Common myeloid progenitor, CD34-positive (primary cell): ENCODE measurements at regions not wholly inside any gene's neighbourhood (a gene's known extent, or its start where the extent isn't known, plus 50 kb on each side); places are given as distances from the start of the nearest gene placed in this dataset.

ENCODE experiments used
- CTCF ChIA-PET: fragments of 350-600 bp; sonication (Branson Sonifier 250); formaldehyde crosslinking; loops from one replicate; lab custom pipeline; 2021; ENCODE audit warnings: antibody characterized with exemption; lab: Charles Lee
- POLR2A ChIA-PET: fragments of 350-600 bp; sonication (Branson Sonifier 250); formaldehyde crosslinking; loops from one replicate; lab custom pipeline; 2021; ENCODE audit warnings: antibody characterized with exemption; lab: Charles Lee
- DNase-seq, 3 donors: peaks; one replicate each; pipeline versions ENCODE4 v3.0.0 to v3.0.0-alpha.2; 2013
- H3K27ac ChIP-seq, 2 experiments: 1 replicate in 1 of 2; 2 replicates in 1 of 2; pipeline ENCODE4 v1.7.0; 2013; ENCODE audit warnings: inconsistent platforms in 2 of 2, low read length in 2 of 2, mild to moderate bottlenecking in 2 of 2, low read depth in 1 of 2, moderate library complexity in 1 of 2; ENCODE audit not compliant: severe bottlenecking in 2 of 2, insufficient read depth in 1 of 2, poor library complexity in 1 of 2
- H3K27me3 ChIP-seq, 5 experiments: replicated peaks in 2 of 5; 1 replicate in 3 of 5; 2 replicates in 2 of 5; pipeline versions ENCODE4 v1.6.1 to v1.7.0; 2013; ENCODE audit warnings: low read length in 4 of 5, mild to moderate bottlenecking in 2 of 5, moderate library complexity in 2 of 5, inconsistent platforms in 1 of 5; ENCODE audit not compliant: insufficient read depth in 5 of 5, control insufficient read depth in 4 of 5
- H3K36me3 ChIP-seq, 4 experiments: 1 replicate in 2 of 4; 2 replicates in 2 of 4; pipeline versions ENCODE4 v1.6.1 to v1.7.0; 2013; ENCODE audit warnings: low read length in 3 of 4, control low read depth in 1 of 4, mild to moderate bottlenecking in 1 of 4; ENCODE audit not compliant: control insufficient read depth in 4 of 4, insufficient read depth in 4 of 4
- H3K4me1 ChIP-seq, 4 experiments: 1 replicate in 3 of 4; 2 replicates in 1 of 4; pipeline versions ENCODE4 v1.6.1 to v1.7.1; 2013; ENCODE audit warnings: low read length in 3 of 4, mild to moderate bottlenecking in 3 of 4, control low read depth in 1 of 4, inconsistent platforms in 1 of 4, moderate library complexity in 1 of 4; ENCODE audit not compliant: control insufficient read depth in 4 of 4, insufficient read depth in 4 of 4; ENCODE audit errors: control extremely low read depth in 1 of 4
- H3K4me3 ChIP-seq, 7 experiments: 1 replicate in 4 of 7; 2 replicates in 3 of 7; pipeline versions ENCODE4 v1.5.1 to v1.7.0; 2013; ENCODE audit warnings: mild to moderate bottlenecking in 7 of 7, low read length in 6 of 7, moderate library complexity in 6 of 7, inconsistent platforms in 2 of 7, low read depth in 2 of 7, control low read depth in 1 of 7; ENCODE audit not compliant: insufficient read depth in 4 of 7, control insufficient read depth in 1 of 7; ENCODE audit errors: extremely low read depth in 1 of 7
- H3K9me3 ChIP-seq, 5 experiments: 1 replicate in 4 of 5; 2 replicates in 1 of 5; pipeline versions ENCODE4 v1.6.1 to v1.7.1; 2013; ENCODE audit warnings: low read length in 4 of 5, mild to moderate bottlenecking in 2 of 5, inconsistent platforms in 1 of 5, low read depth in 1 of 5, moderate library complexity in 1 of 5; ENCODE audit not compliant: control insufficient read depth in 4 of 5, insufficient read depth in 2 of 5; ENCODE audit errors: control extremely low read depth in 1 of 5
- WGBS: methylation state at CpG from one replicate; pipeline ENCODE4 v1.1.5; 2013; ENCODE audit not compliant: insufficient coverage; 5-methylcytosine and 5-hydroxymethylcytosine counted together

GRCh38 chr4:124201636-124202035, 510.9 kb downstream of the ANKRD50 start:
- ChIA-PET CTCF (no interaction called here), POLR2A (no interaction called here)
- Histone ChIP-seq H3K27ac (no peak overlapping the region), H3K9me3 (no peaks in the 10 kb centered on the region), H3K4me1 (peaks cover 0 to 2% (median 0%) of the 10 kb centered on the region in 4 experiments), H3K4me3 (no peak overlapping the region), H3K36me3 (no peaks in the 10 kb centered on the region), H3K27me3 (no peaks in the 10 kb centered on the region)
- 100% methylated on average over 1 of the region's 1 CpG for WGBS
- DNase-seq: no peak

DNA sequence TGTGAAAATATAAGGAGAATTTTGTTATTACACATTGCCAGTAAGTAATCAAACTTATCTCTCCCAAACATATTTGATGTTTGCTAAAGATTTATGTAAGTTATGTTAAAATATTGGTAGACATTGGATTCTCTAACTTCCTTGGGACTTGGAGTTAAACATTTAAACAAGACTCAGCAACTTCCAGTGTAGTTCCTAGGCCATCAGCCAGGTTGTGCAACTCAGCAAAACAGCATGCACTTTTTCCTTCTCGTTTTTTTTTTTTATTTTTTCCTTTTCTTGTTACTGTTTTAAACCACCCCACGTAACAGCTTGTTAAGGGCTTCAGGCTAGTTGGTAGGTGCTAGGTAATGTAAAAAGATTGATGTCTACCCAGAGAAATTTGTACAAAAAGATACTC, 510.4 kb downstream of the ANKRD50 start:
- peak; percentile 8 to 30 (median 16) for DNase-seq
- H3K4me1 ChIP-seq: peaks cover 0 to 2% (median 0%) of the 10 kb centered on the region in 4 experiments
- ChIA-PET POLR2A (no interaction called here), CTCF (no interaction called here)
- no peaks in the 10 kb centered on the region for H3K36me3 ChIP-seq
- no CpG with 5 or more reads among the region's 2 CpGs for WGBS
- H3K4me3 ChIP-seq: no peak overlapping the region
- H3K27me3 ChIP-seq: no peaks in the 10 kb centered on the region
- no peak overlapping the region for H3K27ac ChIP-seq
- H3K9me3 ChIP-seq: no peaks in the 10 kb centered on the region

DNA sequence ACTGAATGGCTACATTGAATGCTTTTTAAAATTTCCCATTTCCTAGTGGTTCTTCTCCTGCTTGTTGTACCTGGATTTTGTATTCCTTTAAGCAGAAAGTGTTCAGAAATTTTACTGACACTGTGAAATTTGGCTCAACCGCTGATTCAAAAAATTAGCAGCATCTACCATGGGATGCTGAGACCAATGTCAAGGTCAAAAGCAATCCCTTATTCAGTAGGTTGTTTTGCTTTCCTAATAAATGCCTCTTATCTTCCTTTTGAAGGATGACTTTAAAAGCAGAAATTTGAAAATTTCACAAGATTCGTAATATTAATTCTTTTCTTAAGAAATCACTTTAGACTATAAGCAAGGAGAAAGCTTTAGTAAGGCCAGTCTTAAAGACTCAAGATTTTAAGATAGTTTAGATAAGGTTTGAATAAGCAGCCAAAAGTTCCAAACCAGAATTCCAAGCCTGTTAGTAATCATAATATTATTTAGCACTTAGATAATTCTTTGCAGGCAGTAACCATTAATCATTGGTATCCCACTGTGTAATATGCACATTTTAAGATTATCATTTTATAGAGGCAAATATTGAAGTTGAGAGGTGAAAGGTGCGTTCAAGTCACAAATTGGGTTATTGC, 508.8 kb downstream of the ANKRD50 start:
- 100% methylated on average over 1 of the region's 3 CpGs for WGBS
- Histone ChIP-seq H3K27ac (no peak overlapping the region), H3K27me3 (no peaks in the 10 kb centered on the region), H3K36me3 (no peaks in the 10 kb centered on the region), H3K9me3 (no peaks in the 10 kb centered on the region), H3K4me1 (peaks cover 0 to 2% (median 0%) of the 10 kb centered on the region in 4 experiments), H3K4me3 (no peak overlapping the region)
- DNase-seq: no peak
- ChIA-PET POLR2A (no interaction called here), CTCF (no interaction called here)

DNA sequence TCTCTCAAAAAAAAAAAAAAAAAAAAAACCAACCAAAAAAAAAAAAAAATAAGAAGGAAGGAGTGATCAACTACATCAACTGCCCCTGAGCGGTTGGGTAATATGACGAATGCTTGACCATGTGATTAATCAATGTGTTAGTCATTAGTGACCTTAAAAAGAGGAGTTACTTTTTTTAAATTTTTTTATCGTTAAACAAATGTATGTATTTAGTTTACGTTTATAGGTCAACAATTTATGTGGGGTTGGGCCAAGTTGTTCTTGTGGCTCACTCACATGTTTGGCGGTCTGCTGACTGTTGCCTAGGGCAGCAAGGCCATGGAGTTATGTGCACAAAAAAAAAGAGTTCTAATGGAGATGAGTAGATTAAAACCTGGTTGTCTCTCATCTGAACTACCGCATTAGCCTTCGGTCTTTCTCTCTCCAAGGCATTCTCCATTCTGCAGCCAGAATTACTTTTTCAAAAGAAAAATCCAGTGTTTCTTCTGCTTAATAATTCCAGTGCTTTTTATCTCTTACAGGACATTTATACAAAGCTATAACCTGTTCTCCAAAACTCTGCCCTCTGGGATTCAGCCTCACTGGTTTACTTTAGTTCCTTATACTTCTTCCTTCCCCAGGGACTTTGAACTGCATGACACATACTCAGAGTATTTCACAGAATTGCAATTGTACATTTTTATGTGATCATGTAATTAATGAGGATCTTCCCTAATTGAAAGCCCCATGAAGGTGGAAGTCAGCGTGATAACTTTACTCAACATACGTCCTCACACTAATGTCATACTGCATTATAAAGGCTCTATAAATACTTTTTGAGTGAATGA, 505.5 kb downstream of the ANKRD50 start:
- WGBS: 100% methylated on average over 4 of the region's 9 CpGs
- Histone ChIP-seq H3K27me3 (no peaks in the 10 kb centered on the region), H3K9me3 (no peaks in the 10 kb centered on the region), H3K36me3 (no peaks in the 10 kb centered on the region), H3K4me1 (peaks cover 0 to 2% (median 0%) of the 10 kb centered on the region in 4 experiments), H3K4me3 (no peak overlapping the region), H3K27ac (no peak overlapping the region)
- no peak for DNase-seq
- ChIA-PET POLR2A (no interaction called here), CTCF (no interaction called here)

- Histone ChIP-seq H3K9me3 (no peaks in the 10 kb centered on the region), H3K4me3 (no peak overlapping the region), H3K27me3 (no peaks in the 10 kb centered on the region), H3K36me3 (no peaks in the 10 kb centered on the region), H3K4me1 (peaks cover 0 to 12% (median 0%) of the 10 kb centered on the region in 4 experiments), H3K27ac (no peak overlapping the region)
- 97% methylated on average over 3 of the region's 3 CpGs for WGBS
- ChIA-PET POLR2A (no interaction called here), CTCF (no interaction called here)
- no peak for DNase-seq
These were observed 503.3 kb downstream of the ANKRD50 start for GRCh38 chr4:124209211-124209610.

DNA sequence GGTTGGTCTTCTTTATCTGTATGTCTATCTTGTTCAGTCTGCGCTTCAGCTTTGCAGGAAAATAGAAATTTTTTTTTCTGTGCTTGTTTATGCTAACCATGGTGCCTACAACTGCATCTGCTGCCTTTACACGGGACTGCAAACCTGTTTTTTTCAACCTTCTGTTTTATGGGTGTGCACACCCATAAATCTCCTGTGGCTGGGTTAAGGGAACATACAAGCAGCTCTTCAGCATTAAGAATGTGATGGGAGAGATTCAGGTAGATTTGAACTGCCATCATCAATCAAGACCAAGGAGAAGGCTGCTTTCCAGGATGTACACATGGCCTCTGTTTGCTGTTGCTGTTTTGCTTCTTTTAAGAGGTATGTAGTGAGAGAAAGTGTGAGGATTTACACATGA, 502.9 kb downstream of the ANKRD50 start:
- 86% methylated on average over 2 of the region's 2 CpGs for WGBS
- ChIA-PET POLR2A (no interaction called here), CTCF (no interaction called here)
- Histone ChIP-seq H3K9me3 (no peaks in the 10 kb centered on the region), H3K4me1 (peaks cover 0 to 12% (median 0%) of the 10 kb centered on the region in 4 experiments), H3K36me3 (no peaks in the 10 kb centered on the region), H3K27ac (no peak overlapping the region), H3K4me3 (no peak overlapping the region), H3K27me3 (no peaks in the 10 kb centered on the region)
- DNase-seq: no peak

GRCh38 chr4:124210746-124211145, 501.8 kb downstream of the ANKRD50 start:
- DNase-seq: no peak
- ChIA-PET CTCF (interaction anchor here (1.0 to 1.7 kb wide), 2 partner anchors 10 to 33 kb away, joined by 3 to 5 read pairs; no protein-coding TSS in a partner anchor), POLR2A (no interaction called here)
- peaks cover 0 to 12% (median 0%) of the 10 kb centered on the region in 4 experiments for H3K4me1 ChIP-seq
- no peaks in the 10 kb centered on the region for H3K9me3 ChIP-seq
- H3K27me3 ChIP-seq: no peaks in the 10 kb centered on the region
- no peak overlapping the region for H3K4me3 ChIP-seq
- 85% methylated on average over 2 of the region's 2 CpGs for WGBS
- H3K27ac ChIP-seq: no peak overlapping the region
- H3K36me3 ChIP-seq: no peaks in the 10 kb centered on the region
